ENCODE measurements at regions not wholly inside any gene's neighbourhood (a gene's known extent, or its start where the extent isn't known, plus 50 kb on each side); places are given as distances from the start of the nearest gene placed in this dataset.

GRCh38 chr2:2640371-2640770 is 309.3 kb upstream of the MYT1L start:
- Mint-ChIP-seq H3K4me3 (ENCODE audit: unreplicated experiment) (no peak overlapping the region), H3K9me3 (ENCODE audit: unreplicated experiment) (peaks cover 5% of the 10 kb centered on the region), H3K4me1 (ENCODE audit: low read depth, unreplicated experiment) (peaks cover 15% of the 10 kb centered on the region), H3K27ac (ENCODE audit: unreplicated experiment) (no peak overlapping the region), H3K36me3 (ENCODE audit: unreplicated experiment) (no peaks in the 10 kb centered on the region), H3K27me3 (ENCODE audit: unreplicated experiment) (peaks cover 12% of the 10 kb centered on the region)
- DNase-seq: no peak
- TF ChIP-seq CTCF (IDR thresholded peaks at IDR 0.05; ENCODE audit: partially characterized antibody, unreplicated experiment): no peak

GRCh38 chr2:2639251-2640139 is 308.4 kb upstream of the MYT1L start:
- DNase-seq: no peak
- Mint-ChIP-seq H3K27ac (ENCODE audit: unreplicated experiment) (peak overlapping the region; percentile 15), H3K9me3 (ENCODE audit: unreplicated experiment) (peaks cover 5% of the 10 kb centered on the region), H3K36me3 (ENCODE audit: unreplicated experiment) (no peaks in the 10 kb centered on the region), H3K4me1 (ENCODE audit: low read depth, unreplicated experiment) (peaks cover 15% of the 10 kb centered on the region), H3K27me3 (ENCODE audit: unreplicated experiment) (peaks cover 12% of the 10 kb centered on the region), H3K4me3 (ENCODE audit: unreplicated experiment) (peak overlapping the region; percentile 25)
- TF ChIP-seq CTCF (IDR thresholded peaks at IDR 0.05; ENCODE audit: partially characterized antibody, unreplicated experiment): no peak

GRCh38 chr2:2638547-2639220 is 307.6 kb upstream of the MYT1L start:
- Mint-ChIP-seq H3K4me1 (ENCODE audit: low read depth, unreplicated experiment) (peaks cover 15% of the 10 kb centered on the region), H3K27ac (ENCODE audit: unreplicated experiment) (peak overlapping the region; percentile 15), H3K4me3 (ENCODE audit: unreplicated experiment) (peak overlapping the region; percentile 25), H3K27me3 (ENCODE audit: unreplicated experiment) (peaks cover 8% of the 10 kb centered on the region), H3K9me3 (ENCODE audit: unreplicated experiment) (peaks cover 5% of the 10 kb centered on the region), H3K36me3 (ENCODE audit: unreplicated experiment) (no peaks in the 10 kb centered on the region)
- TF ChIP-seq CTCF (IDR thresholded peaks at IDR 0.05; ENCODE audit: partially characterized antibody, unreplicated experiment): no peak
- DNase-seq: no peak

- DNase-seq: no peak
- peak overlapping the region; percentile 20 for H3K4me3 Mint-ChIP-seq (ENCODE audit: unreplicated experiment)
- peaks cover 15% of the 10 kb centered on the region for H3K4me1 Mint-ChIP-seq (ENCODE audit: low read depth, unreplicated experiment)
- TF ChIP-seq CTCF (IDR thresholded peaks at IDR 0.05; ENCODE audit: partially characterized antibody, unreplicated experiment): no peak
- peaks cover 8% of the 10 kb centered on the region for H3K9me3 Mint-ChIP-seq (ENCODE audit: unreplicated experiment)
- H3K27ac Mint-ChIP-seq (ENCODE audit: unreplicated experiment): peak overlapping the region; percentile 38
- peaks cover 3% of the 10 kb centered on the region for H3K36me3 Mint-ChIP-seq (ENCODE audit: unreplicated experiment)
- peaks cover 9% of the 10 kb centered on the region for H3K27me3 Mint-ChIP-seq (ENCODE audit: unreplicated experiment)
Measured at GRCh38 chr2:2636813-2637212, 305.7 kb upstream of the MYT1L start.

Measured in glutamatergic neuron (in vitro differentiated cells).